MM.1S (cell line): ENCODE measurements at regions not wholly inside any gene's neighbourhood (a gene's known extent, or its start where the extent isn't known, plus 50 kb on each side); places are given as distances from the start of the nearest gene placed in this dataset.

Experiments
- EZH2phosphoT487 ChIP-seq: fragments of 300-600 bp; sonication (generic); IDR thresholded peaks from 2 replicates; pipeline ENCODE4 v1.6.1; 2018; ENCODE audit warnings: antibody characterized with exemption, low read length
- TF ChIP-seq, protein P1 (sequence below): fragments of 300-600 bp; sonication (generic); IDR thresholded peaks from 2 replicates; pipeline ENCODE4 v1.5.1; 2016; ENCODE audit warnings: antibody characterized with exemption, low read length, mixed read lengths

DNA sequence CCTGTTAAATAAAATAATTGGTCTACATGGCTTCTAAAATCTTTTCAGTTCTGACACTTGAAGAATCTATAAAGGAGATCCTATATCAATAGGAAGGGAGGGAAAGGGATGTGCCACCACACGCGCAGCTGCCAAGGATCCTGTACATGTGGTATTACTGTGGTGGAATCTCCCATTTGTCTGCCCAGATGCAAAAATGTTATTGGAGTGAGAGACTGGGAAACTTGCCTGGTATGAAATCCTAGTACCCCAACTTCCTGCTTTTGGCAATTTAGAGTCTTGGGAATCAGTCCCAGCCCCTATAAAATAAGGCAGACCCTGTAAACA, 81.9 kb upstream of the PICALM start:
- TF ChIP-seq, protein P1, sequence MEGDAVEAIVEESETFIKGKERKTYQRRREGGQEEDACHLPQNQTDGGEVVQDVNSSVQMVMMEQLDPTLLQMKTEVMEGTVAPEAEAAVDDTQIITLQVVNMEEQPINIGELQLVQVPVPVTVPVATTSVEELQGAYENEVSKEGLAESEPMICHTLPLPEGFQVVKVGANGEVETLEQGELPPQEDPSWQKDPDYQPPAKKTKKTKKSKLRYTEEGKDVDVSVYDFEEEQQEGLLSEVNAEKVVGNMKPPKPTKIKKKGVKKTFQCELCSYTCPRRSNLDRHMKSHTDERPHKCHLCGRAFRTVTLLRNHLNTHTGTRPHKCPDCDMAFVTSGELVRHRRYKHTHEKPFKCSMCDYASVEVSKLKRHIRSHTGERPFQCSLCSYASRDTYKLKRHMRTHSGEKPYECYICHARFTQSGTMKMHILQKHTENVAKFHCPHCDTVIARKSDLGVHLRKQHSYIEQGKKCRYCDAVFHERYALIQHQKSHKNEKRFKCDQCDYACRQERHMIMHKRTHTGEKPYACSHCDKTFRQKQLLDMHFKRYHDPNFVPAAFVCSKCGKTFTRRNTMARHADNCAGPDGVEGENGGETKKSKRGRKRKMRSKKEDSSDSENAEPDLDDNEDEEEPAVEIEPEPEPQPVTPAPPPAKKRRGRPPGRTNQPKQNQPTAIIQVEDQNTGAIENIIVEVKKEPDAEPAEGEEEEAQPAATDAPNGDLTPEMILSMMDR, result no peak
- TF ChIP-seq EZH2phosphoT487, result no peak
